ENCODE measurements at regions not wholly inside any gene's neighbourhood (a gene's known extent, or its start where the extent isn't known, plus 50 kb on each side); places are given as distances from the start of the nearest gene placed in this dataset.

DNA sequence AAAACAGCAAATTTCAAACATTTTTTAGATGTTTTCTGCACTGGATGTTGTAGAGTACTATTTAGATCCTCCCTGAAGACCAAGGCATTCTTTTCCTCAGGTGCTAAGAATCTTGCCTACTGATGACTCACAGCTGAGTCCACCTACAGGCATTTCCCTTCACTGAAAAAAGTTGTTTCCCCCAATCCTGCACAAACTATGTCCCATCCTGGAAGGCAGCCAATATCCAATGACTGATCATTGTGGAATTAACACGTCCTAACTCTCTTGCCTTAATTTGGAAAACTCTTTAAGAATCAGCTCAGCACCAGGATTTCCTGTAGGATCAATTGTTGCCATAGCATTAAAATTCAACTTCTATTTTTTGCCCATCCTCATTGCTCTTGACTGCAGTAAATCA lies 268.4 kb upstream of the IRAK1BP1 start:
- TF ChIP-seq, protein P1, sequence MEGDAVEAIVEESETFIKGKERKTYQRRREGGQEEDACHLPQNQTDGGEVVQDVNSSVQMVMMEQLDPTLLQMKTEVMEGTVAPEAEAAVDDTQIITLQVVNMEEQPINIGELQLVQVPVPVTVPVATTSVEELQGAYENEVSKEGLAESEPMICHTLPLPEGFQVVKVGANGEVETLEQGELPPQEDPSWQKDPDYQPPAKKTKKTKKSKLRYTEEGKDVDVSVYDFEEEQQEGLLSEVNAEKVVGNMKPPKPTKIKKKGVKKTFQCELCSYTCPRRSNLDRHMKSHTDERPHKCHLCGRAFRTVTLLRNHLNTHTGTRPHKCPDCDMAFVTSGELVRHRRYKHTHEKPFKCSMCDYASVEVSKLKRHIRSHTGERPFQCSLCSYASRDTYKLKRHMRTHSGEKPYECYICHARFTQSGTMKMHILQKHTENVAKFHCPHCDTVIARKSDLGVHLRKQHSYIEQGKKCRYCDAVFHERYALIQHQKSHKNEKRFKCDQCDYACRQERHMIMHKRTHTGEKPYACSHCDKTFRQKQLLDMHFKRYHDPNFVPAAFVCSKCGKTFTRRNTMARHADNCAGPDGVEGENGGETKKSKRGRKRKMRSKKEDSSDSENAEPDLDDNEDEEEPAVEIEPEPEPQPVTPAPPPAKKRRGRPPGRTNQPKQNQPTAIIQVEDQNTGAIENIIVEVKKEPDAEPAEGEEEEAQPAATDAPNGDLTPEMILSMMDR (IDR thresholded peaks at IDR 0.05; ENCODE audit: insufficient read depth, low read length) = no peak
- no peak for TF ChIP-seq GABPA (IDR thresholded peaks at IDR 0.05; ENCODE audit: low read depth)
